Ascending aorta (tissue), 2 donors: ENCODE measurements at regions not wholly inside any gene's neighbourhood (a gene's known extent, or its start where the extent isn't known, plus 50 kb on each side); places are given as distances from the start of the nearest gene placed in this dataset.

Experiments used
- DNase-seq, 2 donors: peaks; one replicate each; pipeline ENCODE4 v3.0.0-alpha.2; 2019; ENCODE audit warnings: low spot score in 2 of 2
- H3K27ac ChIP-seq, 2 donors: fragments of 200-600 bp; sonication (generic); one replicate each; pipeline ENCODE4 v1.5.1; 2016 to 2017; ENCODE audit warnings: mild to moderate bottlenecking in 1 of 2
- H3K27me3 ChIP-seq: fragments of 200-600 bp; sonication (generic); one replicate; pipeline ENCODE4 v1.5.1; 2017
- H3K36me3 ChIP-seq, 2 donors: fragments of 200-600 bp; sonication (generic); one replicate each; pipeline ENCODE4 v1.5.1; 2016
- H3K4me1 ChIP-seq, 2 donors: fragments of 200-600 bp; sonication (generic); one replicate each; pipeline ENCODE4 v1.5.1; 2016 to 2017; ENCODE audit warnings: mild to moderate bottlenecking in 1 of 2
- H3K4me3 ChIP-seq, 2 donors: fragments of 200-600 bp; sonication (generic); one replicate each; pipeline ENCODE4 v1.5.1; 2016 to 2017; ENCODE audit warnings: mild to moderate bottlenecking in 1 of 2
- H3K9me3 ChIP-seq, 2 donors: fragments of 200-600 bp; sonication (generic); one replicate each; pipeline ENCODE4 v1.5.1; 2016
- CTCF ChIP-seq, 3 experiments: fragments of 200-600 bp in 2 of 3; fragments of 450-650 bp in 1 of 3; sonication (generic) in 2 of 3; IDR thresholded peaks; one replicate each; pipeline ENCODE4 v1.5.1; 2016 to 2019; ENCODE audit warnings: antibody characterized with exemption in 3 of 3, mild to moderate bottlenecking in 1 of 3, moderate library complexity in 1 of 3
- intact Hi-C: fragments of 100-400 bp; cut with DNase I; formaldehyde crosslinking; loops from one replicate; pipeline ENCODE4 v1.15.1; 2023

GRCh38 chr1:214957330-214958137, 125.0 kb upstream of the KCNK2 start:
- TF ChIP-seq CTCF (IDR thresholded peaks at IDR 0.05): no peak
- no peak overlapping the region for H3K4me3 ChIP-seq
- H3K4me1 ChIP-seq: no peaks in the 10 kb centered on the region
- peak in 1 of 2 donors; percentile 63 for DNase-seq
- no peaks in the 10 kb centered on the region for H3K9me3 ChIP-seq
- H3K36me3 ChIP-seq: no peaks in the 10 kb centered on the region
- intact Hi-C loops: no loop called here
- no peak overlapping the region for H3K27ac ChIP-seq
- no peaks in the 10 kb centered on the region for H3K27me3 ChIP-seq

GRCh38 chr1:214958486-214958885, 124.1 kb upstream of the KCNK2 start:
- TF ChIP-seq CTCF (IDR thresholded peaks at IDR 0.05): no peak
- Histone ChIP-seq H3K4me1 (no peaks in the 10 kb centered on the region), H3K9me3 (no peaks in the 10 kb centered on the region), H3K27ac (no peak overlapping the region), H3K36me3 (no peaks in the 10 kb centered on the region), H3K27me3 (no peaks in the 10 kb centered on the region), H3K4me3 (no peak overlapping the region)
- intact Hi-C loops: no loop called here
- DNase-seq: no peak

GRCh38 chr1:214966346-214966745, 116.2 kb upstream of the KCNK2 start:
- Histone ChIP-seq H3K27ac (no peak overlapping the region), H3K27me3 (no peaks in the 10 kb centered on the region), H3K9me3 (no peaks in the 10 kb centered on the region), H3K36me3 (no peaks in the 10 kb centered on the region), H3K4me3 (no peak overlapping the region), H3K4me1 (no peaks in the 10 kb centered on the region)
- no peak for TF ChIP-seq CTCF (IDR thresholded peaks at IDR 0.05)
- intact Hi-C loops: no loop called here
- no peak for DNase-seq

- intact Hi-C loops: no loop called here
- H3K9me3 ChIP-seq: no peaks in the 10 kb centered on the region
- no peaks in the 10 kb centered on the region for H3K27me3 ChIP-seq
- no peak overlapping the region for H3K4me3 ChIP-seq
- DNase-seq: no peak
- H3K27ac ChIP-seq: no peak overlapping the region
- no peaks in the 10 kb centered on the region for H3K4me1 ChIP-seq
- TF ChIP-seq CTCF (IDR thresholded peaks at IDR 0.05): no peak
- H3K36me3 ChIP-seq: no peaks in the 10 kb centered on the region
Measured at GRCh38 chr1:214967865-214968575, 114.5 kb upstream of the KCNK2 start.

- Histone ChIP-seq H3K4me3 (no peak overlapping the region), H3K27me3 (no peaks in the 10 kb centered on the region), H3K27ac (no peak overlapping the region), H3K4me1 (no peaks in the 10 kb centered on the region), H3K9me3 (no peaks in the 10 kb centered on the region), H3K36me3 (no peaks in the 10 kb centered on the region)
- intact Hi-C loops: no loop called here
- DNase-seq: no peak
- no peak for TF ChIP-seq CTCF (IDR thresholded peaks at IDR 0.05)
Measured at GRCh38 chr1:214970016-214970415, 112.5 kb upstream of the KCNK2 start.
